SK-N-MC (cell line): ENCODE measurements at regions not wholly inside any gene's neighbourhood (a gene's known extent, or its start where the extent isn't known, plus 50 kb on each side); places are given as distances from the start of the nearest gene placed in this dataset.

Source experiments
- EZH2 ChIP-seq: fragments of 200-600 bp; sonication (generic); IDR thresholded peaks from one replicate; pipeline ENCODE4 v1.6.1; 2017; ENCODE audit warnings: antibody characterized with exemption
- FOXP2 ChIP-seq: optimal IDR thresholded peaks from 2 replicates; pipeline ENCODE3; 2011; ENCODE audit warnings: mild to moderate bottlenecking, moderate library complexity; ENCODE audit not compliant: insufficient read depth; ENCODE audit errors: extremely low read length, control extremely low read depth
- POLR2AphosphoS5 ChIP-seq: IDR thresholded peaks from 2 replicates; pipeline ENCODE4 v1.6.1; 2012; ENCODE audit warnings: mild to moderate bottlenecking, low read depth, low read length, borderline replicate concordance

- no peak for TF ChIP-seq POLR2AphosphoS5
- no peak for TF ChIP-seq EZH2
- no peak for TF ChIP-seq FOXP2
These were observed 78.0 kb upstream of the ZNF648 start for GRCh38 chr1:182139496-182139895.
